ENCODE measurements at regions not wholly inside any gene's neighbourhood (a gene's known extent, or its start where the extent isn't known, plus 50 kb on each side); places are given as distances from the start of the nearest gene placed in this dataset.

DNA sequence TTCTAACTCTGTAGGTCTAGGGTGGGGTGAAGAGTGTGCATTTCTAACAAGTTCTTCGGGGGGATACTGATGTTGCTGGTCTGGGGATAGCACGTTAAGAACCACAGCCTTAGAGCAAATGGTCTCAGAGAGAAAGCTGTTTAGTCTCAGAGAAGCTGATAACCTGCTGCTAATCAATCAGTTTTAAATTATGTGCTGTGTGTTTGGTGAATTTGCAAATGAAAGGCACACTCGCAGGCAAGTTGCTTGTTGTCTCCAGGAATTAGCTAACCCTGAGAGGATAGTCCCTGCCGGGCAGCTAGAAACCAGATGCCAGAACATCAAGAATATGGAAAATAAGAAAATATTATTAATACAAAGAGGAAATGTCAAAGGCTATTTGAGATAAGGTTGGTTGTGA, 79.2 kb downstream of the DMRT2 start:
- no peak for TF ChIP-seq YY1 (IDR thresholded peaks at IDR 0.05; ENCODE audit: insufficient read depth, insufficient read length)
- TF ChIP-seq SUZ12 (IDR thresholded peaks at IDR 0.05; ENCODE audit: extremely low read depth, insufficient read depth, insufficient read length) = no peak
- no peak for TF ChIP-seq ZNF274 (IDR thresholded peaks at IDR 0.05; ENCODE audit: low read depth, low read length)

All from NT2/D1 (cell line).